ENCODE measurements at regions not wholly inside any gene's neighbourhood (a gene's known extent, or its start where the extent isn't known, plus 50 kb on each side); places are given as distances from the start of the nearest gene placed in this dataset.

GRCh38 chr4:114279066-114279465 is 299.6 kb upstream of the ARSJ start:
- no peak overlapping the region for H3K4me3 ChIP-seq (ENCODE audit: low read depth, low read length)
- no peak for TF ChIP-seq CTCF (IDR thresholded peaks at IDR 0.05; ENCODE audit: insufficient read depth, low read depth, low read length, missing control alignments)
- no peak for DNase-seq (ENCODE audit: low read depth)

DNA sequence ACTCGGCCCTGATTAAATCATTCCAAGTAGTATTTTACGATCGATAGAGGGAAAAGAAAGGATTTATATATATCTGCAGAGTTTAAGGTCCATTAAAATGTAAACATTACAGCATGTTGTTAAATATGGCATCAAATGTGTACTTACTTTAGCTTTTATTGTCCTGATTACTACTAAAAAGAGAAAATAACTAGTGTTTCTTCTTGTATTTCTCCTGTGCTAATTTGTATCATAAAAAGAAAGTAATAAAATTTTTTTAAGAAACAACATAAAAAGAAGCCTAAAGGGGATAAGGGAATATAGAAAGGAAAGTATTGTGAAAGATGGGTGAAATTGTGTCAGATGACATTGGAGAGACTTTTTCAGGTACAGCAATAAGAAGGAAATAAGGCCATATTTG is 300.3 kb upstream of the ARSJ start:
- no peak for TF ChIP-seq CTCF (IDR thresholded peaks at IDR 0.05; ENCODE audit: insufficient read depth, low read depth, low read length, missing control alignments)
- DNase-seq (ENCODE audit: low read depth): no peak
- H3K4me3 ChIP-seq (ENCODE audit: low read depth, low read length): no peak overlapping the region

DNA sequence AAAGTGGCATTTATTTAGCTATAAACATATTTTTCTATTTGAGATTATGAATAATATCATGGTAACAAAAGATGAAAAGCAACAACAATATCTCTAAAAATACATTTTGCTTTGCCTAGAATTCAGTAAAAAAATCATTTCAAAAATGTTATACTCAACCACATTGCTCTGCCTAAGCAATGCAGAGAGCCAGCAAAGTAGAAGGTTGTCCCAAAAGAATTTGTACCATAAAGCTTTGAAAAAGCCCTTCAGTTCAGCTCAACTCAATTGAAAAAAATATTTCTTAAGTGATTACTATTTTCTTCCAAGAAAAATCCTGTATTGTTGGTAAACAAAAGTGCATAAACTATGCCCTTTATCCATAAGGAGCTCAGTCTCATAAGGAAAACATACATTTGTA is 301.2 kb upstream of the ARSJ start:
- no peak for TF ChIP-seq CTCF (IDR thresholded peaks at IDR 0.05; ENCODE audit: insufficient read depth, low read depth, low read length, missing control alignments)
- no peak overlapping the region for H3K4me3 ChIP-seq (ENCODE audit: low read depth, low read length)
- DNase-seq (ENCODE audit: low read depth): no peak

GRCh38 chr4:114281164-114281960 is 301.9 kb upstream of the ARSJ start:
- DNase-seq (ENCODE audit: low read depth): no peak

GRCh38 chr4:114282937-114283336 is 303.5 kb upstream of the ARSJ start:
- H3K4me3 ChIP-seq (ENCODE audit: low read depth, low read length): no peak overlapping the region
- DNase-seq (ENCODE audit: low read depth): no peak
- TF ChIP-seq CTCF (IDR thresholded peaks at IDR 0.05; ENCODE audit: insufficient read depth, low read depth, low read length, missing control alignments): no peak

More at GRCh38 chr4:114281164-114281960, 301.9 kb upstream of the ARSJ start:
- no peak overlapping the region for H3K4me3 ChIP-seq (ENCODE audit: low read depth, low read length)
- no peak for TF ChIP-seq CTCF (IDR thresholded peaks at IDR 0.05; ENCODE audit: insufficient read depth, low read depth, low read length, missing control alignments)

- TF ChIP-seq CTCF (IDR thresholded peaks at IDR 0.05; ENCODE audit: insufficient read depth, low read depth, low read length, missing control alignments): no peak
- DNase-seq (ENCODE audit: low read depth): no peak
- no peak overlapping the region for H3K4me3 ChIP-seq (ENCODE audit: low read depth, low read length)
Observed at GRCh38 chr4:114284629-114285028, 305.2 kb upstream of the ARSJ start.

Data from GM12865 (cell line).